Endometrium (tissue), 2 donors: ENCODE measurements at regions not wholly inside any gene's neighbourhood (a gene's known extent, or its start where the extent isn't known, plus 50 kb on each side); places are given as distances from the start of the nearest gene placed in this dataset.

Experiments used
- FAIRE-seq: peaks from 2 replicates; lab custom pipeline; 2012; peaks lifted over from hg19 to GRCh38; lab: Jason Lieb, UNC
- donor health status: control.
- donor health status: control.

- no peak for FAIRE-seq
These were observed 54.7 kb upstream of the ZNF423 start for GRCh38 chr16:49910541-49911071.

GRCh38 chr16:49911430-49911829 lies 55.5 kb upstream of the ZNF423 start:
- FAIRE-seq = no peak

GRCh38 chr16:49912721-49913120 lies 56.8 kb upstream of the ZNF423 start:
- no peak for FAIRE-seq

- FAIRE-seq = no peak
These were observed 57.8 kb upstream of the ZNF423 start for GRCh38 chr16:49913720-49914119.

GRCh38 chr16:49914657-49915056 lies 58.7 kb upstream of the ZNF423 start:
- FAIRE-seq = no peak

GRCh38 chr16:49918257-49918656 lies 62.3 kb upstream of the ZNF423 start:
- FAIRE-seq = no peak

GRCh38 chr16:49919327-49919726 lies 63.4 kb upstream of the ZNF423 start:
- no peak for FAIRE-seq

GRCh38 chr16:49920397-49920796 lies 64.5 kb upstream of the ZNF423 start:
- no peak for FAIRE-seq

GRCh38 chr16:49921106-49921505 lies 65.2 kb upstream of the ZNF423 start:
- FAIRE-seq = no peak

- no peak for FAIRE-seq
These were observed 66.0 kb upstream of the ZNF423 start for GRCh38 chr16:49921791-49922456.

- FAIRE-seq = no peak
These were observed 67.5 kb upstream of the ZNF423 start for GRCh38 chr16:49923411-49923810.

- FAIRE-seq = no peak
These were observed 68.2 kb upstream of the ZNF423 start for GRCh38 chr16:49924078-49924477.

GRCh38 chr16:49926941-49927340 lies 71.0 kb upstream of the ZNF423 start:
- FAIRE-seq = no peak

GRCh38 chr16:49928176-49929041 lies 72.5 kb upstream of the ZNF423 start:
- no peak for FAIRE-seq

GRCh38 chr16:49929626-49930025 lies 73.7 kb upstream of the ZNF423 start:
- FAIRE-seq = no peak

GRCh38 chr16:49930841-49931240 lies 74.9 kb upstream of the ZNF423 start:
- FAIRE-seq = no peak

- FAIRE-seq = no peak
These were observed 75.4 kb upstream of the ZNF423 start for GRCh38 chr16:49931266-49931665.

- no peak for FAIRE-seq
These were observed 76.0 kb upstream of the ZNF423 start for GRCh38 chr16:49931916-49932315.

- FAIRE-seq = no peak
These were observed 76.5 kb upstream of the ZNF423 start for GRCh38 chr16:49932434-49932833.

GRCh38 chr16:49932946-49933345 lies 77.0 kb upstream of the ZNF423 start:
- FAIRE-seq = peak; percentile 37

GRCh38 chr16:49936791-49937190 lies 80.9 kb upstream of the ZNF423 start:
- FAIRE-seq = no peak

GRCh38 chr16:49937886-49938285 lies 82.0 kb upstream of the ZNF423 start:
- FAIRE-seq = no peak

- no peak for FAIRE-seq
These were observed 83.6 kb upstream of the ZNF423 start for GRCh38 chr16:49939495-49939894.
